GM18867 (cell line): ENCODE measurements at regions not wholly inside any gene's neighbourhood (a gene's known extent, or its start where the extent isn't known, plus 50 kb on each side); places are given as distances from the start of the nearest gene placed in this dataset.

Experiments used
- ATAC-seq: cut with Tn5 transposase; IDR thresholded peaks from one replicate; pipeline ENCODE4 v1.9.1; 2021; ENCODE audit warnings: mild to moderate bottlenecking, moderate library complexity; ENCODE audit not compliant: unreplicated experiment

- ATAC-seq: no peak
Observed at GRCh38 chr12:131606218-131606901, 104.5 kb upstream of the SFSWAP start.

DNA sequence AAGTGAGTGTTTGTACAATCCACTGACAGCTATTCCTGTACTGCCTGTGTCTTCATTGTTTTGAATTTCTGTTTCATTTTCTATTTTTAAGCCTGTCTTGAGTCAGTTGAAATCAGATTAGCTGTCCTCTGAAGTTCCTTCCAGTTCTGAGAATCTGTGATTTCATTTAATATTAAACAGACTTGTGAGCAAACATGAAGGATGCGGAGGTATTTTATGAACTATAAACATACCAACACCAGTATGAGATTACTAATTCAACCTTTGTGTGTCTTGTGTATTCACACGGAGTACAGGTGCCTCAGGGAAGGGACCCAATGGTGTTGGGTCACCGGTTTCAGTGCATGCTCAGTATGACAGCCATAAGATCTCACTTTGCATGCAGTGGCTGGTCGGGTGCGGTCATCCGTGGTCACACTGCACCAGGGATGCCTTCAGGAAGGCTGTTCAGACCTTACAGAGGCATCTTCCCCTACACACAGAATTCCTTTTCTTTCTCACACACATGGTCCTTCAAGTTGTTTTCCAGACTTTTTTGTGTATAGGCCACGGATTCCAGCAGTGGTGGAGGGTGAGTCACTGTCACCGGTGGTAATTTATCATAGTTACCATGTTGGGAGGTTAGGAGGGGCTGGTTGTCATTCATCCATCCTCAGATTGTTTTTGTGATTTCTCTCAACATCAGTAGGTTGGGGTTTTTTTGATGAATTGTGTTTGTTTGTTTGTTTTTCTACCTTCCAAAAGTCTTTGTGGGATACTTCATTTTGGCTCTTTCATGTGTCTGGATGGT, 103.0 kb upstream of the SFSWAP start:
- peak; percentile 86 for ATAC-seq

- no peak for ATAC-seq
Observed at GRCh38 chr12:131608740-131609690, 101.9 kb upstream of the SFSWAP start.

DNA sequence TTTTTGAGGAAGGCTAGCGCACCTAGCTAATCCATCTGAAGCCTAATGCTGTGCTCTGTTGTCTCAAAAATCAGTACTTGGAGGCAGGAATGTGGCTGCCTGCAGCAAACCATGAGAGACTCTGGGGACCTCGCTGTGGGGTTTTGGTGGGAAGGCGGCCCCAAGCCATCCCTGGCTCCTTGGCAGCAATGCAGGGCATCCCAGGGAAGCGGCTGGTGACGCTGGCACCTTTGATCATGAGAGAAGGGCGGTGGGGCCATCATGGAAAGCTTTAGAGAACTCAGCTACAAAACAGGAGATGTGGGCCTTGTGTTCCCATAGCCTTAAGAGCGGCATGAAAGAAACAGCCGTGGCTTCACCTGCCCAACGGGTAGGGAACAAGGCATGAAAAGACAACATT, 101.1 kb upstream of the SFSWAP start:
- ATAC-seq: no peak

DNA sequence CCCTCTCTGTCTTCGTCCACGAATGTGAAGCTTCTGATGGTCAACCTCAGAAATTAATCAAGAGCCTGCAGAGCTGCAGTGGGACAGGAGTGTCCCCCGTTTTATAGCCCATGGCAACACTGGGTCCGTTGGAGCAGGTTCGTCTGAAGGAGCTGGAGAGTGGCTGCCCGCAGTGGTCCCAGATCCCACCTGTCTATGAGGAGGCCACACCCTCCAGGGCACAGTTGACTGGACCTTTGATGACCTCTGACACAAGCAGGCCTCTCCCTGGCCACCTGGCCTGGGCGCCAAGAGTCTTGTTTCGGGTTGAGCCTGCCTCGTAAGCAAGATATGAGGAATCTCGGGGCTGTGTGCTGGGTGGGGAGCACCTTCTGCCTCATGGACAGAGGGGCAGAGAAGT, 100.7 kb upstream of the SFSWAP start:
- ATAC-seq: no peak

GRCh38 chr12:131610891-131611290, 100.0 kb upstream of the SFSWAP start:
- no peak for ATAC-seq

DNA sequence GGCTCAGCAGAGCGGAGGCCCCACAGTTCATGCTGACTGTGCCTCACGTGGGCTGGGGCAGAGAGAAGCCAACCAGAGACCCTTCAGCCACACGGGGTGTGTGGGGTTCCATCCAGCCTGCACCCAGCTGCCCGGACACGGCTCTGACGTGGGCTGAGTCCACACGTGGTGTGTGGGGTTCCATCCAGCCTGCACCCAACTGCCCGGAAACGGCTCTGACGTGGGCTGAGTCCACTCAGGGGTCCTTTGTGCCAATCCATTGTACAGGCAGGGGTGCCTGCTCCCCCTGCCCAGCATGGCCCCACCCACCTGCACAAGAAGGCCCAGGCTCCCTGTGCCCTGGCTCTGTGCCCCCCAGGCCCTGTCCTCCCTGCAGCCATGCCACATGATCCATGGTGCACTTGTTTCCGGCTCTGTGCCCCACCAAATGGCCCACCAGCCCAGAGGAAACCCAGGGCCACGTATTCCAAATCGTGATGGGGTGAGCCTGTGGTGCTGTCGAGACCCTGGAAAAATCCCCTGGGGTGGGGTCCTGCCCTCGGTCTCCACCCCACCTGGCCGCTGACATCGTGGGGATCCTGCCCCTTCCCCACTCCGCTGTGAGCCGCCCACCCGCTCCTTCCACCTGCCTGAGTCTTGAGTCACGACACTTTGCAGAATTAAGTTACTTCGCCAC, 99.3 kb upstream of the SFSWAP start:
- no peak for ATAC-seq

- ATAC-seq: no peak
Observed at GRCh38 chr12:131612092-131612755, 98.7 kb upstream of the SFSWAP start.

- no peak for ATAC-seq
Observed at GRCh38 chr12:131613186-131613585, 97.7 kb upstream of the SFSWAP start.

DNA sequence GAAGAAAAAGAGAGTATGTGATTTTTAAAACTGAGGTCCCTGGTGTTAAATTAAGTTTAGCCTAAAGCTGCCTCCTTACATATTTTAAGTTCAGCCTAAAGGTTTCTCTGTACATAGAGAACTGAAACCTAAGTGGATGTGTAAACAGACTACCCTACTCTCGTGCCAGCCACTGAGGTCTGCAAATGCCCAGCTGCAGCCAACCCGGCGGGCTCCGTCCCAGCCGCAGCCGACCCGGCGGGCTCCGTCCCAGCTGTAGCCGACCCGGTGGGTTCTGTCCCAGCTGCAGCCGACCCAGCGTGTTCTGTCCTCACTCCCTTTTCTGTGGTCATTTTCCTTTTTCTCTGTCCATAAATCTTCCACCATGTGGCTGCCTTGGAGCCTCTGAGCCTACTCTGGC, 97.2 kb upstream of the SFSWAP start:
- no peak for ATAC-seq

GRCh38 chr12:131615326-131616042, 95.4 kb upstream of the SFSWAP start:
- no peak for ATAC-seq

DNA sequence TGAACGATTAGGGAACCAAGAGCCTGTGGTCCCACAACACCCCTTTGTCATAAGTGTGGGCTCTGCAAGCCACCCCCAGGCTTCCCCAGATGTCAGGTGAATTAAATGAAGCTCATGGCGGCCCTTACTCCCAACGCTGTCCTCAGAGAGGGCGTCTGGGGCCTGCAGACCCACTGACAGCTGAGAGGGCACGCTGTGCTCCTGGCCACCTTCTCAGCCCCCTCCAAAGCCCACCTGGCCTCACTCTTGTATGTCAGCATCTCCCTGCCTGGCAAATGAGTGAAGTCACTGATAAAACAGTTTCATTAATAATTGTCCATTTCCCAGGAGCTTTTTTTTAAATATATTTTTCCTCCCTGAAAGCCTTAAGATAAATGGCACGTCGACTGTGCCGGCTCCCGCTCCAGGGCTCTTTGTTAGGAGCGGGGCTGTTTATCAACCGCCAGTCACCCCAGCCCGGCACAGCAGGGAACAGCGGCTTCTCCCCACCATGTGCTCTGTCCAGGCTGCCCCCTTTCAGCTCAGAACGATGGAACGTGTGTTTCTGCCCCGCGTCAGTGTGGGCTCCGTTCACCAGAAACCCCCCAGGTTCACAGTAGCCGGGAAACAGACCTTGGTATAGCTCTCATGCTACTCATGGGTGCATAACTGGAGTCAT, 94.7 kb upstream of the SFSWAP start:
- no peak for ATAC-seq

DNA sequence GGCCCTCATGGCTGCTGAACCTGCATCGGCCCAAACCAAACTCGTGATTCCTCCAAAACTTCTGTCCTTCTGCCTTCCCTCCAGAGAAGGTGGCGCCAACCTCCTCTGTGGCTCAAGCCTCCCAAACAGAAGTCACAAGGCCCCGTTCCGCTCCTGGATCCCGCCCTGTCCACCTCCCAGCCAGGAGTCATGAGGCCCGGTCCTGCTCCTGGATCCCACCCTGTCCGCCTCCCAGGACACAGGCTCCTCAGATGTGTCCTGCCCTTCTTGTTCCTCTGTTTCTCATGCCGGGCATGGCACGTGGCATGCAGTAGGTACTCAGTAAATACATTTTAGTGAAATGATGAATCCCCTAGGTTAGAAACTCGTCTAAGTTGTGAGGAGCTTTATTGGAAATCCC, 94.2 kb upstream of the SFSWAP start:
- ATAC-seq: no peak

DNA sequence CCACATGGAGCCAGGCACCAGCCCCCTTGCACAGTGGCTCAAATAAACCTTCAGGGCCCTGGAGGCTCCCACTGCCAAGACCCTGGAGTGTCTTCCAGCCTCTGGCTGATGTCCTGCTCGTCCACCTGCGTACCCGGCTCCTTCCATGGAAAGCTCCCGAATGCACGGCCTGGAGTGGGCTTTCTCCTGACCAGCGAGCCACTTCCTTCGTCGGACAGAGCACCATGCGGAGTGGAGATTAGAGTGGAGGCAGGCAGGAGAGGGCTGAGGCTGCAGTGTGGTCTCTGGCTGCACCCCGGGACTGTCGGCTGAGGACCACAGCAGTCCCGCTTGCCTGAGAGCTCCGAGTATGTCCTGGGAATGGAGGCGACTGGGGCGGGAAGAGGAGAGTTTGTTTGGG, 93.7 kb upstream of the SFSWAP start:
- no peak for ATAC-seq

DNA sequence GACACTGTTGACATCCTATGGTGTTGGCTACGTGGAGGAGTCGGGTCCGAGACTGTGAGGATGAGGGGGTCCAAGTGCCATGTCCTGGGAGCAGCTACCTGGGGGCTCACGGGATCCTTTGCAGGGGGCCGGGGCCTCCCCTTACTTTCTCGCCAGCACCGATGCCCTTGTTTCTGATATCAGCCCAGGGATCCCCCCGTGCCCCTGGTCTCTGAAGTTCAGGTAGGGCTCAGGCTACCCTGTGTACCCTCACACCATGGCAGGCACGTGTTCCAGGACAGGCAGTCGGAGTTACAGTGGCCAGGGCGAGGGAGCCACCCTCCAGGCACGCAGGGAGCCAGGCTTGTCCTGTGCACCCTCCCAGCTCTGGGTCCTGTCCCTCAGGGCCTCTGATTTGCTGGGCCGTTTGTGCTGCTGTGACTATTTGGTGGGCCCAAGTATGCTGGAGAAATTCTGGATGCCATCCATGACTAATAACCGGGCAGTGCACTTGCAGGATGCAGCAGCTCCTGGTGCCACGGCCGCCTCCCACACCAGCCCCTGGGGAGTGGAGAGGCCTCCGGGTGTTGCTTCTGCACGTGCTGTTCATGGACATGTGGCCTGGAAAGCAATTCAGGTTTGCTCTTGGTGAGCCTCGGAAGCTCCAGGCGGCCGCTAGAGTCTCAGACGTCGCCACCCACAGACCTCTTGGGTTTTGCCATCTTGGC, 93.1 kb upstream of the SFSWAP start:
- no peak for ATAC-seq

- no peak for ATAC-seq
Observed at GRCh38 chr12:131618303-131618658, 92.6 kb upstream of the SFSWAP start.

DNA sequence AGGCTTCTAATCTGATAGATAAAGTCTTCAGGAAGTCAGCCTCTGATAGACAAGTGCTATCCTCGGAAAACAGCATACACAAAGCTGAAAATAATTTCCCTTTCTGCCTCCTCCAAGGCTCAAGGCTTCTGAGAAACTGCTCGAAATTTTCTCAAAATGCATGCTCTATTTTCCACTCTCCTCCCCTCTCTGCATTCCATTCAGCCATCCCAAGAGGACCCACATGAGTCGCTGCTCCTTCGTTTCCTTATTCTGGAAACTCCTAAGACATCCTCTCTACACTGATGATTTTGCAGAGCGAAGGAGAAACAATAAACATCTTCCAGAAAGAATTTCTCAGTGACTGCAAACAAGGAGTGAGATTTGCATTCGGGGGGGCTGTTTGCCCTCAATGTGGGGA, 92.2 kb upstream of the SFSWAP start:
- ATAC-seq: no peak

DNA sequence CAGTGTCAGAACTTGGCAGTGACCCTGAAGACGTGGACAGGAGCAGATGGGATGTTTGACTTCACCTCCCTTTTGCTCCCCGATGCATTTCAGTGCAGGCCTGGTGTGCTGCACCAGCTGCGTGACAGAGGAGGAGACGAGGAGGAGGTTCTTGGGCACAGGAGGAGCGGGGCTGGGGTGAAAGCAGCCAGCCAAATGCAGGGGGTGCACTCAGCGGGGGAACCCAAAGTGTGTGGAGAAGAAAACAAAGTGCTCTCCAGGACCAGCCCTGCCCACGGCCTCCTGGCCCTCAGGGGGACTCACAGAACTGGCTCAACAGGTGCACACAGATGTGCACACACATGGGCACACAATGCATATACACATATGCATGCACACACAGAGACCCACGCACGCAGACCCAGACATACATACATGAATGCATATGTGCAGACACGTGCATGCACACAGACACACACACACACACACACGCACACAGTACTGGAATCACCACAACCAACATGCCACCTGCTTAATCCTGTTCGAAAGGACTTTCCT, 91.7 kb upstream of the SFSWAP start:
- no peak for ATAC-seq
